HG02943 (cell line): ENCODE measurements at regions not wholly inside any gene's neighbourhood (a gene's known extent, or its start where the extent isn't known, plus 50 kb on each side); places are given as distances from the start of the nearest gene placed in this dataset.

ENCODE experiments used
- ATAC-seq: cut with Tn5 transposase; IDR thresholded peaks from one replicate; pipeline ENCODE4 v1.9.1; 2021; ENCODE audit warnings: mild to moderate bottlenecking, low read depth, moderate library complexity; ENCODE audit not compliant: unreplicated experiment

DNA sequence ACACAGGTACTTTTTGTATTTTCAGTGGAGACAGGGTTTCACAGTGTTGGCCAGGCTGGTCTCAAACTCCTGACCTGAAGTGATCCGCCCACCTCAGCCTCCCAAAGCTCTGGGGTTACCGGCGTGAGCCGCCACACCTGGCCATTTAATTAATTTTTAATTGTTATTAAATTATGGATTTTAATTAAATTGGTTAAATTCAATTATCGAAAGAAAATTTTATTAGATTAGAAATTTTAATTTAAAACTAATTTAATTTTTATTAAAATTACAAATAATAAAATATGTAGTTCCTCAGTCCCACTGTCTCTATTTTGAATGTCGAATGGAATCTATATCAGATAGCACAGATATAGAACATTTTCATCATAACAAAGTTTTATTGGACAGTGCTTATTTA lies 416.5 kb downstream of the GABRG2 start:
- no peak for ATAC-seq

DNA sequence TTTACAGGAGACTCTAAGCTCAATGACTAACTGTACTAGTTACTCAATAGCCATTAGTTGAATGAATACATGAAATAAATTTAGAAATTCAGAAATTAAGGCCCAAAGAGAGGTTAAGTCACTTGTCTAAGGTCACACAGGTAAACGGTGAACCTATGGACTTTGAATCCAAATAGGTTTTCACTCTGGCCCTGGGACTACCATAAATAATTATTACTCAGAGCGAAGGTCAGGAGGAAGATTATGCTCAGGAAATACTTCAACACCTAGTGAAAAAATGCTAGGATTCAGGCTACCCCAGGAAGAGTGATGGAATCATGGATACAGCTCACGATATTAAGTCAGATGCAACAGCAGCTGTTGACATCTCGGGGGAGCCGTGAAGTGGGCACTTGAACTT lies 417.4 kb downstream of the GABRG2 start:
- no peak for ATAC-seq

DNA sequence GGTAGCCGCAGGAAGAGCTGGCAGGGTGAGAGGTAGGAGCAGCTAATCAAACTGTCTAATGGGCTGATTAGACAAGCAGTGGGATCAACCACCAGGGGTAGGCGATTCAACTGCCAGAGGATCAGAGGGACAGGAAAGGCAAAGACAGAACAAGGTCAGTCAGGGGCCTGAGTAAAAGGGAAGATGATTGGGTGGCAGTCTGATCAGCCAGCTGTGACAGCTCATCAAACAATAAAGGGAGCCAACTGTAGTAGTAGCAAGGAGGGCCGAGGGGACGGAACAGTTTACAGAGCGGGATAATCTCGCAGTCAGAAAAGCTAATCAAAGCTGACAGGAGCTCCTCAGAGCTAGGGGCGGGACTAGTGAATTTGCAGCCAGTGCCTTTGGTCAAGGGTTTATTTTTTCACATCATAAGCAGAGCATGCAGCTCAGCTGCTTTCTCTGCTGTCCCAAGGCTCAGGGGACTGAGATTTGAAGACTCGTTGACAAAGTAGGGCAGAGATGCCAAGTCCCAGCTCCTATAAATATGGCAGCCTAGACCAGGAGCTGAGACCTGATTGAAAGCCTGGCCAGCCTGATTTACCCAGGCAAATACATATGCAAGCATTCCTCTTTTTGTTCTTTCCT lies 418.2 kb downstream of the GABRG2 start:
- no peak for ATAC-seq

DNA sequence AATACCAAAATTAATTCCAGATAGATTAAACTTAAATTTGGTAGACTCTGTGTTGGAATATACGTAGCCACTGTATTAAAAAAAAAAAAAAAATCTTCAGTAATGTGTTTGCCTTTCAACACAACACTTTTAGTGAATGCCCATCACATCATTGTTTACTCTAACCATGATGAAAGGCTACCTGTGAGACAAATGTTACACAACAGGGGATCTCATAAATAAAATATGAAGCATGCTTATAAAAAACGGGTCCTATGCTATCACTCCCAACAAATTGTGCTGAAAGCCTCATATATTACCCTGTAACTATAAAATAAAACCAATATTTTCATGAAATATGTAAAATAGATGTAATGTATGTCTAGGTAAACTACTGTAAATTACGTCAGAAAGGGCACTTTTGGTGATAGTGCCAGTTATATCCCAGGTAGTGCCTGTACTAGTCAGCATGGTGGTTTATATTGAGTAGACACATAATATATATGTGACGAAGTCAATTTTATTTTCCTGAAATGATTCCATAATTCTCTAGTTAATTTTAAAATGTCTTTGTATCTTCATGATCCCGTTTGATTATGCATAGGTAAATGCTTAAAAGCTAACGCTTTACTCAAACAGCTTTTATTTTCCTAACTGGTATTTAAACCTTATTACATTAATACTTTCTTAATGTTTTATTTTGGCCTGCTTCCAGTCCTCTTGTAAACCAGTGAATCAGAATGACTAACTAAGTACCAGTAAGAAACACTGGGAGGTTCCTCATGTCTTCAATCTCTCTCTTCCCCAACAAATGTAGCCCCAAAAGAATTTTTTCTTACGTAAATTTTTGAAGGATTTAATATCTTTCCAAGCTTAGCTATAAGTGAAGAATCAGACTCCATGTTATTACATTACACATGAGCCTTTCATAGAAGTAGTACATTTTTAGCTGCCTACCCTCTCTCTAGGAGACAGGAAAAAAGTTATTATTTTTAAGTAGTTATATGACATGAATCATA lies 420.3 kb downstream of the GABRG2 start:
- ATAC-seq: no peak

DNA sequence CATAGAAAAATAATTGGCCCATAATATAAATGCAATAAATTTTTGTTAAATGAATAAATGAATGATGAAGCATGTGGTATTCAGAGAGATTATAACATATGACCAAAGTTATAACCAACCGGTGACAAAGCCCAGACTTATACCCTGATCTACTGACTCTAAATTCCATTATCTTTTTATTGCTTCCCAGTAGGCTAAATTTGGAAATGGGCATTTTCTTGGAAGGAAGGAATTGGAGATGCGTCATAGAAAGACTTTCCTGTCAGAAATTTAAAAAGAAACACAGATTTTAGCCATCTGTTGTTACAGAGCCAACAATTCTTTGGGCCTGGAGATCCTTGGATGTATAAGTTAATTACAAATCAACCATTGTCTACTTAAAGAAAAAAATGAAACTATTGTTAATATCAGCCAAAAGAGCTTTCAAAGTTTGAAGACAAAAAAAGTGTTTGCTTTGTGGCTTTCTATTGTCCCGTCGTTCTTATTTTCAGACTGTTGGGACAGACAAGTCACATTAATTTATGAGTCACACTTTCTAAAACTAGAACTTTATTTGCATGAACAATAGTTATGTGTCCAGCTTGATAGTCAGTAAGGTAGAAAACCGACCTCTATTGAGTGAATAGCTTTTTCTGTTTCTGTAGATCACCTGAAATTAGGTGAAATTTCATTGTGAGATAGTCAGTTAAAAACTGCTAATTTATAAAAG lies 428.7 kb downstream of the GABRG2 start:
- no peak for ATAC-seq

DNA sequence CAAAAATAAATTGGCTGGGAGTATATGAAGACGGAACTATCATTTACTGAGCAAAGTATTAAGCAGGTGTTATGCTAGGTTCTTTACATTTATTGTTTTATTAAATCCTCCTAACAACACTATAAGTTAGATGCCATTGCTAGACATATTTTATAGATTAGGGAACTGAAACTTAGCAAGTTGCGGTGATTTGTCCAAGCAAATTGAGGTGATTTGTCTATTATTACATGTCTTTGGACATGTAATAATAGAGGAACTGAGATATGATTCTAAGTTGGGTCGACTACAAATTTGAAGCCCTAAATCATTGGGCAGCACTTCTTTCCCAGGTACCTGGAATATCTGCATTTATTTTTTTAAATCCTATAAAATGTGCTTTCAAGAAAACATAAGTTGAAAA lies 429.9 kb downstream of the GABRG2 start:
- no peak for ATAC-seq

DNA sequence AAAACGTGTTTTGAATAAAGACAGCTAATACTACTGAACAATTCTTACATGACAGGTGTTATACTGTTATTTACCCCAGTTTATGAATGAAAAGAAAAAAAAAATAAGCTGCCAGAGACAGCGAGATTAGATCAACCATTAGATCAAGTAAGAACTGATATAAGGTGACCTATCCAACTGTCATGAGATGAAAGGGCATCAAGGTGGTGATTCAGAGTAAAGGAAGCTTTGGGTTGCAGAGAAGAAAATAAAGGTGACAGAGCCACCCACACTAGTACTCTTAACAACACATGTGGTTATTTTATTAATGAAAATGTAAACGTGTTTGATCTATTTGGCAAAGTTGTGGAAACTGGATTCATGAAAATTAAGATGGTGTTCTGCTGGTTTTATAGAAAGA lies 435.2 kb downstream of the GABRG2 start:
- no peak for ATAC-seq

DNA sequence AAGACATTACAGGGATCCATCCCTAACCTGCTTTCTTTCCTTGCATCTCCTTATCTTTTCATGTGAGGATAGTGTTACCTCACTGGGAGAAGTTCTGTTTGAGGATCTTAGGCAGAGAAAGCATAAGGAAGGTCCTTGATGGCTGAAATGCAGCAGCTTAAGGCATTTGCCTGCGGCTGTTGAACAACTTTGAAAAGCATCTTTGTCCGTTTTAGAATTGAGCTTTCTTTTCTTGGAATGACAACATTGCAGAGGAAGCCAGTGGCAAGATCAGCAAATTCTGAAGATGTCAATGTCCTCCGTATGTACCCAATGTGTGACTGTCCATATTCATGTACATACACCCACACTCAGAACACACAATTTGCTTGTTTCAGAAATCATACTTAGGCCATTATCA lies 436.2 kb downstream of the GABRG2 start:
- ATAC-seq: no peak

DNA sequence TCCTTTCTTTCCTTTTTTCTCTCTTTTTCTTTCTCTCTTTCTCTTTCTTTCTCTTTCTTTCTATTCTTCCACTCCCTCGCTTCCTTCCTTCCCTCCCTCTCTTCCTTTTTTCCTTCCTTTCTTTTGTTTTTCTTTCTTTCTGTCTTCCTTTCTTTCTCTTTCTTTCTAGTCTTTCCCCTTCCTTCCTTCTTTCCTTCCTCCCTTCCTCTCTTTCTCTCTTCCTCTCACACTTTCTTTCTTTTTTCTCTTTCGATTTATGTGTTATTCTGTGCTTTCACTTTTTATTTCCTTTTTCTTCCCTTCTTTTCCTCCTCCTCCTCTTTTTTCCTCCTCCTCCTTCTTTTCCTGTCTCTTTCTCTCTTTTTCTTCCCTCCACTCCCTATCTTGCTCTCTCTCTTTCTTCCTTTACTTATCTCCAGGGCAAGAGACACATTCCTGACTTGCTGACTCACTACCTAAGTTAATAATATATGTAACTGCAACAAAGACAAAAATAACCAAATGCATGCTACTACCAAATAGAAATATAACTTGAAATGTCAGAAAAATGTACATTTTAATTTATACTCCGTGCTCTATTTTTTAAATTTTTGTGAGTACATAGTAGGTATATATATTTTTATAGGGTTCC lies 445.5 kb downstream of the GABRG2 start:
- ATAC-seq: no peak

DNA sequence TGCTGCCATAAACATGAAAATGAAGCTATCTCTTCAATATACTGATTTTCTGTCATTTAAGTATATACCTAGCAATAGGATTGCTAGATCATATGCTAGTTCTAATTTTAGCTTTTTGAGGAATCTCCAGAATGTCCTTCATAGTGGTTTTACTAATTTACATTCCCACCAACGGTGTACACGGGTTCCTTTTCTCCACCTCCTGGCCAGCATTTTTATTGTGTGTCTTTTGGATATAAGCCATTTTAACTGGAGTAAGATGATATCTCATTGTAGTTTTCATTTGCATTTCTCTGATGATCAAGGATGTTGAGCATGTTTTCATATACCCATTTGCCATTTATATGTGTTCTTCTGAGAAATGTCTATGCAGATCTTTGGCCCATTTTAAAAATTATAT lies 446.5 kb downstream of the GABRG2 start:
- ATAC-seq: no peak

DNA sequence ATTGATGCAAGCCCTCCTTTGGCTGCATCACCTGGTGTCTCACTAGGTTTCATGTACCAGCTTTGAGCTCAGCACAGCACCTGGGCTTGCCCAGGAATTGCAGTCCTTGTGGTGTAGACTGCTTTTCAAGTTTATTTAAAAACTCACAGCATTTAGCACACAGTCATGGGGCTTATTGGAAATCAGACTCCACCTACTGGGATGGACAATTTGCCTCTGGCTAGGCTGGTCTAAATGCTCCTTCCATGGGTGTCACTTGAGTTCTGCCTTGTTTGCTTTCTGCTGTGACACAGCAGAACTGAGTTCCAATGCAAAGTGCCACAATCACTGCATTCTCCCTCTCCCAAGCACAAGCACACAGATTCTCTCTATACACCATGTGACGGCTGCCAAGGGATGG lies 453.3 kb downstream of the GABRG2 start:
- ATAC-seq: no peak

DNA sequence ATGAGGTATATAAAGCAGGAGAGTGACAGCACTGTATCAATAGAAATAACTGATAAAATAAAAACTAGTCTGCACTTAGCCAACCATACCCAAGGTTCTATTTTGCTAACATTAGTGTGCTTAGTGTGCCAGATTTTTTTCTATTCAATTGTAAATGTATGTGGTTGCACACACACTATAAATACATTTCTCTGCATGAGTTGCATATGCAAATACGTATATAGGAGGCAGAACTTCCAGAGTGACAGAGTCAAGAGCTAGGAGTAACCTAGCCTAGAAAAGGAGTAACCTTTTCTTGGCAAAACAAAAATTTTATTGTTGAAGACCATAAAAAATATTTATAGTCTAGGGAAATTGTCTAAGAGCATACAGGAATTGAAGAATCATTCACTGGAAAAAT lies 461.6 kb downstream of the GABRG2 start:
- ATAC-seq: no peak

DNA sequence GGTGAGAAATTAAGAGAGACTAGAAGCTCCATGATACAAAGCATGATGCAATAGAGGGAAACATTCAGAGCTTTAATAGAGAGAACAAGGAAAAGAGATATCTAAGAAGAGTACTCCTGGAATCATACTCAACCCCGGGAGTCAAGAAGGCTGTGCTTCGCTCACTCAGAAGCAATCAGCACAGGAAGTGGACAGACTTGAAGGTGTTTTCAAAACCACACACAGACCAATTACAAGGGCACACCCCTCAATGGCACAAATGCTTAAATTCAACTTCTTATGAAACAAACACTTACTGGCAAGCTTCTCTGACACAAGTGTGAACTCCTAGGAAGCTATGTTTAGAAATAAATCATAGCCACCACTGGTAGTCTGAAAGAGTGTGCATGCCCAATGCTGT lies 462.3 kb downstream of the GABRG2 start:
- no peak for ATAC-seq

DNA sequence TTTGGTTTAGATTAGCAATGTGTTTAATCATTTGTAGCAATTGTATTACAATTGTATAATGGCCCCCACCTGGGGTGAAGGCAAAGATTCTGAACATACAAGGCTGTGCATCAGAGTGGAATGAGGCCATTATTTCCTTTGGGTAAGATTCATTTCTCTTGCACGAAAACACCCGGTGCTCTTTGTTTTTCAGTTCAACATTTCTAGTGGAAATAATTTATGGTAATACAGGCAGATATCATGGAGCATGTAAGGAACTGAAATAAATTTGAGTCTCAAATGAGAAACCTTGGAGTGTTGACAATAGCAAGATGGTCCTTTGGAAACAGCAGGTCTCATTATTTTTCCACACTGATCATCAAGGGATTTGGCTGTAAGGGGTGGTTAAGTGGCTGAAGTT lies 475.9 kb downstream of the GABRG2 start:
- no peak for ATAC-seq

DNA sequence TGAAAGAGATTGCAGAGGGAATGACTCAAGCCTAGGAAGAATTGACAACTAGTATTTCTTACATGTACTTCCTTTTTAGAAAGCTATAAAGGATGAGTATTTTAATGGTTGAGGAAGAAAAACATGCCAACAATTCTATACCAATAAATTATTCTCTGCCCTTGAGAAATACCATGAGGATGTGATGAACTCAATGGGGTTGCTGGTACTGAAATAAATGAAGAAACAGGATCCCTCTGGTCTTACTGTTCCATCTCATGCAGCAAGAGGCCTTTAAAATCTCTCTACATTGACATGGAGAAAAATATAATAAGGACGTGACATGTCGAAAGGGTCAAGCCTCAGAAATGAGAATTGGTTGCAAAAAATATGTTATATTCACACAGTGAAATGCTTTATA lies 477.3 kb downstream of the GABRG2 start:
- no peak for ATAC-seq

DNA sequence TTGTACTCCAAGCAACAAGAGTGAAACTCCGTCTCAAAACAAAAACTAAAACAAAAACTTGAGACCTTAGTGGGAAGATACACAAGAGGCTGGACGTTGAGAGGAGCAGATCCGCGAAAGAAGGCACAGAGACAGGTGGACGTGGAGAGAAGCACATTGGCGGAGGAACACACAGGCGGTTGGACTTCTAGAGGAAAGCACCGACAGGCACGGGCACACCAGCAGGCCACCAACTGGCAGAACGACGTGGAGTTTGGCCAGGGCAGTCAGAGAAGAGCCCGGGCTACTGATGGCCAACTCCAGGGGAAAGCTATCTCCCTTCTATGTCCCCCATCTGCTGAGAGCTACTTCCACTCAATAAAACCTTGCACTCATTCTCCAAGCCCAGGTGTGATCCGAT lies 482.7 kb downstream of the GABRG2 start:
- ATAC-seq: no peak

DNA sequence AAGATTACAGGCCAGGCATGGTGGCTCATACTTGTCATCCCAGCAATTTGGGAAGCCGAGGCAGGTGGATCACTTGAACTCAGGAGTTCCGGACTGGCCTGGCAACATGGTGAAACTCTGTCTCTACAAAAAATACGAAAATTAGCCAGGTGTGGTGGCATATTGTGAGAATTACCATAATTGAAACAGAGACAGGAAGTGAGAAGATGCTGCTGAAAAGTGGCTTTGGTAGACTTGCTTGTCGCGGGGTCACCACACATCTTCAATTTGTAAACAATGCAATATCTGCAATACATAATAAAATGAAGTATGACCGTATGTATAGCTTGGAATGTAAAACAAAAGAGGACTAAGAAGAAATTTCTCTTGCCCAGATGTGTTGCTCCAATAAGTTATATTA lies 490.5 kb downstream of the GABRG2 start:
- no peak for ATAC-seq

DNA sequence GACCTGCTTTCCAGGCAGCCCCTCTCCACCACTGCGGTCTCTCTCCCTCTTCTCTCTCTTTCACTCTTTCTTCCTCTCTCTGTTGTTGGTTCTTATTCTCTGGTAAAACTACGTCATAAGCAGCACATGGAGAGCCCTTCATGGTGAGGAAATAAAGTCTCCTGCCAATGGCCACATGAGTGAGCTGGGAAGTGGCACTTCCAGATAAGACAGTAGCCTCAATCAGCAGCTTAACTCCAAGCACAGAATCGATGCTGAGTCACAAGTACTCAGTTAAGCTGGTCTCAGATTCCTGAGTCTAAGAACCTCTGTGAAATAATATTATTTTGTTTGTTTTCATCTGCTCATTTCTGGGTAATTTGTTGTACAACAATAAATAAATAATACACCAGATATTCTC lies 500.1 kb downstream of the GABRG2 start:
- ATAC-seq: no peak

DNA sequence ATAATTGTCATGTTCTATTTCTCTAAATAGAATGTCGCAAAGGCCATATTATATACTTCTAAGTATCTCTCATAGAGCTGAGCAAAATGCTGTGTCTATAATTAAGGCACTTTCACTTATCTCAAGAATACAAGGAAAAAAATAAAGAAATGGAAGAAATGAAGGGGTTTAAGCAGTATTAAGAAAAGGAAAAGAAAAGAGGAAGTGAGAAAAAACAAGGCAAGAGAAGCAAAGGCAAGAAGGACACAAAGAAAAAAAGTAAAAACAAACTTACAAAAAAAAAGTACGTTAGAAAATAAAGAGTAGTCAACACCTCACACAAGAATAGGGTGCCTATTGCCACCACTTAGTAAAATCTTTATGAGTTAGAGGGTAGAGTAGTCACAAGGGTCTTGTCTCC lies 506.2 kb downstream of the GABRG2 start:
- ATAC-seq: no peak

DNA sequence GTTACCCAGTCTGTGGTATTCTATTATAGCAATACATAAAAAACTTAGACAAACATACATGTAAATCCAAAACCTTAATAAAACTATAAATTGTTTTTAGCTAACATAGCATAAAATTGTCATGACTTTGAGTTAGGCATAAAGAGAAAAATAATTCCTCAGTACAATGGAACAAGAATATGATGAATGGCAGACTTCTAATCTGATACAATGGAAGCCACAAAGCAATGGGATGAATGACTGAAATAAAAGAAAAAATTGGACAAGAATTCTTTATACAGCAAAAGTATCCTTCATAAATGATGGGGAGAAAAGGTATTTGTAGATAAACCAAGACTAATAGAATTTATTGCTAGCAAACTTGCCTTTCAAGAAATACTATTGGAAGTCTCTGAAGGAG lies 524.2 kb downstream of the GABRG2 start:
- no peak for ATAC-seq

DNA sequence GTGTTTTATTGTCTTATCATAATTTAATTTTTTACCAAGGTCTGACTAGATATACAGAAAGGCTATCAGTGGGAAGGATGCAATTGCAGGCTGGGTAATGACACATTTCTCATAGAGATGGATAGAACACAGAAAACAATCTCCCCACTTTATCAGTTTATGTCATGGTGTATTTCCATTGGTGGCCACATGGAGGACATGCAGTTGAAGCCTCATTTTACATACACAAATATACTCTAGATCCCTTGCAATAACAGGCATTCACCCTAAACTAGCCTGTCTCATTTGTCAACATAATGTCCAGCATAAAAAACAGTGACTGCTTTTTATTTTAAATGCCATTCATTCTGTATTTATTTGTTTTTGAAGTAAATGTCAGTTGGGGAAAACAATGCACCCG lies 526.3 kb downstream of the GABRG2 start:
- ATAC-seq: no peak
